CD4-positive, alpha-beta T cell treated with Interleukin-12 subunit alpha and Interleukin-12 subunit beta, for 1 hour (primary cell): ENCODE measurements at regions not wholly inside any gene's neighbourhood (a gene's known extent, or its start where the extent isn't known, plus 50 kb on each side); places are given as distances from the start of the nearest gene placed in this dataset.
"Not testable (repeated sequence)": the region's sequence is repeated elsewhere in the genome, so short reads cannot be mapped to it uniquely, and the experiment has no call there.

Experiments used
- DNase-seq: peaks from one replicate; pipeline ENCODE4 v3.0.0-alpha.2; 2020

DNA sequence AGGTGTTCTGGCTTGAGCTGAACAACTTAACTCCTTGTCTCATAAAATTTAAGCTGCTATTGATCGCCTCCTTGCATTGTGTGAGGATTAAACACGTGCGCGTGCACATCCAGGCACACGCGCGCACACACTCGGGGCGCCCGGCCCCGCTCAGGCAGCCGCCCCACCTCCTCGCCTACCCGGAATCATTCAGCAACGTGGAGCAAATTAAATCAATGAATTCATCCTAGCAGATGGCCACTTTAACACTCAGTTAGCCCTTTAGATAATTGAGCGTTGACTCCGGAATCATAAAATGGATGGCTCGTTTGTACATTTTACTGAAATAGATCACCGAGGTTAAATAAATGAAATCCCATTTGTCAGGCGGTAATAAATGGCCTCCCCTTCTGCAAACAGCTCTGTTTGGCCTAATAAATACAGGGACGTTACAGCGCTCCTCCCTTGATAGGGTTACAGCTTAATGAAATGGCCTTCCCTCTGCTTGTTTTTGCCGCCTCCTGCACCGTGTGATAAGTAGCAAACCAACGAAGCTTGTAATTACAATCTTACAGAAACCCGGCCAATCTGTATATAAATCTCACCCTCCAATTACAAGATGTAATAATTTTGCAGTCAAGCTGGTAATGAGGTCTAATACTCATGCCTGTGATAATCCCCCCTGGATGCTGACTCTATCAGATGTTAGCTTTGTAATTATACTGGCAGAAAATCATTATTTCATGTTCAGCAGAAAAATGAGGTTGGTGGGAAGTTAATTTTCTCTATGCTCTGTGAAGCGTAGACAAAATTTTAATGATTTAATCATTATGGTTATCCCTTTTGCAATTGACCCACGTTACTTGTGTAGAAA is 229.7 kb upstream of the IRX4 start:
- no peak for DNase-seq

DNA sequence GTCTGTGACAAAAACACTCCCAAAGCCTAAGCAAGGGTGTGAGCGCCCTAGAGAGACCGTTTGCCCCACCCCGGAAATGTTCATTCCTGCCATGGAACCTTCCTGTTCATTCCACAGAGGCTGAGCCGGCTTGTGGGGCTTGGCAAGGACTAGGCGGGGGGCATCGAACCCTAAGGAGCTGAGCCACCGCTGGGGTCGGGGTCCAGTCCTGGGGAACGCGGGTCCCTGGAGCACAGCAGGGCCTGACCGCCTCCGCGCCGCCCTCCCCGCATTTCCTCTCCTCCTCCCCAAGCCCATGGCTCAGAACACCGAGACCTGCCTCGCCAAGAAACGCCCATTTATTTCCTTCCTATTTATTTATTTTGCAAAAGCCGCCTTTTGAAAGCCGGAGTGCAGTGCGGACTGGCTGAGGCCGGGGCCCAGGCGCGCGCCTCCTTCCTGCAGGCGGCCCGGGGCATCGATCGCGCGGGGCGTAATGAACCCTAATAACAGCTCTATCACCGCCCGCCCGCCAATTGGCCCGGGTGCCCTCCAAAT is 228.9 kb upstream of the IRX4 start:
- DNase-seq = no peak

DNA sequence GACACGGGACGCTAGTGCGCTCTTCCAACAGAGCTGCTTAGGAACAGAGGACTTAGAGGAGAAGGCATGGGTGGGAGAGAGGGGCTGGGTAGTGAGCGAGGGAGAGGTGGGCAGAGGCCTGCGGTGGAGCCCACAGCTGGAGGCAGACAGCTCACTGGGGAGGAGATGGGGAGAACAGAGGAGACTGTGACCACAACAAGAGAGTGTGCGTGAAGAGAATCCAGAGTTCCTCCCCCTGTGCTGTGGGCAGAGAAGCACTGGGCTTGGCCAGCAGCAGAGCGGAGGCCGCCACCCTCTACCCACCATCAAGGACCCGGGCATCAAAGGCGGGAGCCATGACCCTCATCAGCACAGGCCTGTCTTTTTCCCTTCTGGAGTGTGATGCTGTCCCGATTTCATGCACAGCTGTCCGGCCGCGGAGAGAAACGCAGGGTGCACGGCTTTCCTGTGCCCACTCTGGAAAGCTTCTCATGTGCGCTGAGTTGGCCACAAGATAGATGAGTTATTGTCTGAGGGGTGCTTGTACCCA is 228.3 kb upstream of the IRX4 start:
- DNase-seq = no peak

DNA sequence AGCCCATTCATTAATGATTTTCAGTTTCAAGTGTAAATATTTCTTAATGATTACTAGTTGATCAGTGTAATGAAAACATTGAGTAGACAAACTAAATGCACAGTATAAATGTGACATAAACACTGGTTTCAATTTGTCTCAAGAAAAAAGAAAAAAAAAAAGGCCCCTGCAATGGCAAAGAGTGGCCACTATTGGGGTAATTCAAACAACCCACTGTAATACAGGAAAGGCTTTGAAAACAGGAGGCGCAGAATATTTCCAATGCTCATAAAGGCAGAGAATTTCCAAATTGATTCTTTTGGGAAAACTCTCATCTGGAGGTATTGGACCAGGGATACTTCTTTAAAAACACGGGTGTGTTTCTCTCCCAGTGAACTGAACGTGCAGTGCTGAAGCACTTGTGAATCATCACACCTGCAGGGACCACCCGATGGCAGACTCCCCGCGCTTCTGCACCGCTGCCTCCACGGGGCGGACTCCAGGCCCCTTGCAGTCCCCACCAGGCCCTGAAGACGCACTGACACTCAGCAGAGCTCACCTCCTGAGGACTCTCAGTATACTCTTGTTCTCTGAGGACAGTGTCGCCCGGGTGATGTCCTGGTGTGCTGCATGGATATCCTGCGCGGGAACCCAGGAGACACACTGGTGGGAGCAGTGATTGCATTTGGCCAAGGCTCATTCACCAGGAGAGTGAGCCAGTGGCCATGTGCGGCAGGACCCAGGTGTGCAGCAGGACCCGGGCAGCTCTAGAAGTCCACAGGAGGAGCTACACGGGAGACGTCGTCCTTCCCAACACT is 227.6 kb upstream of the IRX4 start:
- DNase-seq = no peak

DNA sequence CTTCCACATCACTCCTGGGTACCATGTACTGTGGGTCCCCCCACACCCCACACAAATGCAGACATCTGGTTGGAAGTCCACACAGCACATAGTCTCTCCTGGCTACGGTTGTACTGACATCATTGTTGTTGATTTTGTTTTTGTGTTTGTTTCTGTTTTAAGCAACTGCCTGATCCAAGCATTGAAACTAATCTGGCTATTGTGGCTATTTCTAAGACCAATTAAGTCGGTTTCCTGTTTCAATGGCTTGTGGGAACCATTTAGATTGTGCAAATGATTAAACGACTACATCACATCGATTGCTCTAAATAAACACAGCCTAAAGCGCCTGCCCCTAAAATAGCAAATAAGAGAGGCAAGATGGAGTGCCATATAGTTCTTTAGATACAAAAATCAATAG is 226.8 kb upstream of the IRX4 start:
- DNase-seq = no peak

DNA sequence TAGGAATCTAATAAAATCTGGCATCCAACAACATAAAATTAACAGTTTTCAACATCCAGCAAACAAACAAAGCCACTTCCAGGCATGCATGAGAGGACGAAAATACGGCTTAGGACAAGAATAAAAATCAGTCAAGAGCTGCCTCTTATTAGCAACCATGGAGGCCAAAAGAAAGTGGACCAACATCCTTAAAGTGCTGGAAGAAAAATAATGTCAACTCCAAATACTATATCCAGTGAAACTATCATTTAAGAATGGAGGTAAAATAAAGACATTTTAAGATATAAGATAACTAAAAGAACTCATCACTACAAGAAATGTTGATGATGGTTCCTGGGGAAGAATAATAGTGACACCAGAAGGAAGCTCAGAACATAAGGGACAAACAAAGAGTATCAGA is 224.0 kb upstream of the IRX4 start:
- no peak for DNase-seq

DNA sequence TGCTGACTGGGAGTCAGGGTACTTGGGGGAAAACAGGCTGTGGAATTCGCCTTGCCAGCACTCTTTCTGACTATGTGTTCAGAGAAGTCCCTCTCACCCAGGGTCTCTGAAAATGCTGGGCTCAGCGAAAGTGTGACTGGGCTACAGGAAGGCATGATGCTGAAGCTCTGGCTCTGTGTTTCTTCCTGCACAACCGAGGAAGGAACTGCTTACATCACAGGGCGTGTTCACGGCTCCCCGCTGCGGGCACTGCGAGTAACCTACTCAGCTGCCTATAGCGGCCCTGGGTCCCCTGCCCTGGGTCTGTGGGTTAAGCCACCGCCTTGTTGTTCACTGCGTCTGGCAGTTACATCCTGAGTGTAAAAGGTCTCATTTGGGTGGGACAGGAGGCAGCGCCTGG is 222.4 kb upstream of the IRX4 start:
- DNase-seq = peak; percentile 4

DNA sequence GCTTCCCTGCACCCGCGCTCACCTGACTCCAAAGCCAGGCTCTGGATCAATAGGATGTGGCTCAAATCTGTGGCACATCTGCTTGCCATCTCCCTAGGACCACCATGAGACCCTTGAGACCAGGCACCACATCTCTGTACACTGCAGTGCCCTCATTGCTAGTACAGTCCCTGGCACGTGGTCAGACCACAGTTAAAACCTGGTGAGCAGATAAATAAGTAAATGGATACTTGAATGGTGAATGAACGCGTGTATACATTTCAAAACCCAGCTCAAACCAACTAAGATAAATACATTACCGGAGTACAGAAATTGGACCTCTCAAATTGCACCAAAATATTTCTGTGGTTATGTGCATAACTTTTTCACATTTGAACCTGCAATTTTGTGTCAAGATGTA is 221.2 kb upstream of the IRX4 start:
- DNase-seq = no peak

DNA sequence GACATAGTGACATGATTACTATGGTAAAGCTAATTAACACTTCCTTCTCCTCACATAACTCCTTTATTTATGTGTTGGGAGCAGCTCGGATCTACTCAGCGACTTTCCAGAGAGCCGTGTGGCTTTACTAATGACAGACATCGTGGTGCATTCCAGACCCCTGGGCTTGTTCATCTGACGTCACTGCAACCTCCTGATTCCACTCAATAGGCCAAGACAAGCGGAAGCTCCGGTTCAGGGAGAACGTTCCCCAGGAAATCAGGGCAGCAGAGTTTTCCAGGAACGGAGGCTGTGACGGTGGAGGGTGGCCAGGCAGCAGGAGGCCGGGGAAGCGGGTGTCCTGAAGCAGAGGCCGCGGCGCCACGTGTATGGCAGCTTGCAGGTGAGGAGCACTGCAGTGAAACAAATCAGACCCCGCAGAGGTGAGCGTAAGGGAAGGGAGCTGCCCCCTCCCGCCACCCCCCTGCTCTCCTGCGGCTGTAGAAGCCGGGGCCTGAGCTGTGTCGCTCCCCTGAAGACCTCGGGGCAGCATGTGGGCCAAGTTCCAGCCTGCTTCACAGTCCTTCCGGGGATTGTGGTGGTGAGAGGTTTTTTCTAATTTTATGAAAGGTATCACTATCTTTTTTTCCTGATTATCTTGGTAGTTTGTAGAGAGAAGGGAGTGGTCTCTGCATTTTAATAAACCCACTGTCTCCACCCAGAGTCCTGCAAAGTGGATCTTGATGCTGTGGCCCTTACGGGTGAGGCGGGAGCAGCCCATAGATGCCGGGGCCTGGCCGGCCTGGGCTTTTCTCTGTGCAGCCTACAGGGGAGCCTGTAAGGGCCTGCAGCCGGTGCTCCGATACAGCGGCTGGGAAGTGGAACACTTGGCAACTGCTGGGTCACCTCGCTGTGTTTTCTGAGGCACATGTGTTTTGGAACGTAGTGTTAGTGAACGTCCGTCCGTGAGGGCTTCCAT is 220.4 kb upstream of the IRX4 start:
- DNase-seq = no peak

DNA sequence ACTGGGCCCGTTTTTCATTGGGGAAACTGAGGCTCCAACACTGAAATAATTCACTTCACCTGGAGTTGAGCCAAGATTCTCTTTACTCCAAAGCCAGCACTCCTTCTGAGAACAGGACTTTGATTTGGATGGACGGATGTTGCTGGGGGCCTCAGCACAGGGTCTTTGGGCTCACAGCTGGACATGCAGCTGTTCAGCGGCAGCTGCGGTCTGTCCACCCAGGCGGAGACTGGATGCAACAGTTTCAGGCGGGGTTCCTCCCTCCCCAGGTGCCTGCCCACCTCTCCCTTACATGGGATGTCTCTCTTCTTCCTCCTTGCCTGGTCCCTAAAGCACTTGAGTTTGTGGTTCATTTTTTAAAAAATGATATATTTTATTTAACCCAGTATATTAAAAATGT is 219.0 kb upstream of the IRX4 start:
- no peak for DNase-seq

DNA sequence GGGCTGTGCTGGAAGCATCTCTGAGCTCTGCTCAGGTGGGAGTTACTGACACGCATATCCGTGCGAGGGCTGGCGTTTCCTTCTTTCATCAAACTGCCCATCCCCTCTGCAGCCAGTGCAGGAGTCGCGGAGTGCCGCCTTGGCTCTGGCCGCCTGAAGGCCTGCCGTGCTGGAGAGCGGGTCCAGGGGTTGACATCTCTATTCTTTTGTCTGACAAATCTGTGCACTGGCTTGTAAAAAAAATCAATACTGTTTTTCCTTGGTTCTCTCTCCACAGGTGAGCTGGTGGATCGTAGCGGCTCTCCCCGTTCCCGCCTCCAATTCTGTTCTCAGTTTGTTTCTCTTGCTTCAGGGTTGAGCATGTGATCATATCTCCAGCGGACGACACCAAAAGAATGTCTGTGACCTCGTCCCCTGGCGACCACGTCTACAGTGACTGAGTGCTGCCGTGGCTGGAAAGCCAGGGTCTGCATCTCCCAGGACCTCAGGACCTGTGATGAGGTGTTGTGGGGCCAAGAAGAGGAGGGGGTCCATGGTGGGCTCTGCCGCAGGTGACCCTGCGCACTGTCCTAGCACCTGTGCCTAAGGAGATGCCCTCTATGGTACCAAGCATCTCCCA is 214.3 kb upstream of the IRX4 start:
- no peak for DNase-seq

DNA sequence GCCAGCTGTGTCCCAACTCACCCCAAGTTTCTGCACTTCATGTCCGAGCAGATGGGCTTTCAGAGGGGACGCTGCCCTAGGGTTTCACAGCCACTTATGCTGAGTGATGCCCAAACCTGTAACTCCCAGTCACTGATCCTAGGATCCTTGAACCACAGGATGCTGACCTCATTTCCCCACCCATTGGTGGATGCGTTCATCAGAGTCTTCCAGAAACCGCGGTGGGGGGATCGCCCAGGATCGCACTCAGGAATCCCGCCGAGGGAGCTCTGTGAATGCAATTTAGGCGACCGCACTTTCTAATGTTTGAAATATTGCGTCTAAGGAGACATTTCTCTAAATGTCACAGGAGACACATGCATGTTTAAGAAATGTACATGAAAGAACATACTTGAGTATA is 212.3 kb upstream of the IRX4 start:
- DNase-seq = no peak

DNA sequence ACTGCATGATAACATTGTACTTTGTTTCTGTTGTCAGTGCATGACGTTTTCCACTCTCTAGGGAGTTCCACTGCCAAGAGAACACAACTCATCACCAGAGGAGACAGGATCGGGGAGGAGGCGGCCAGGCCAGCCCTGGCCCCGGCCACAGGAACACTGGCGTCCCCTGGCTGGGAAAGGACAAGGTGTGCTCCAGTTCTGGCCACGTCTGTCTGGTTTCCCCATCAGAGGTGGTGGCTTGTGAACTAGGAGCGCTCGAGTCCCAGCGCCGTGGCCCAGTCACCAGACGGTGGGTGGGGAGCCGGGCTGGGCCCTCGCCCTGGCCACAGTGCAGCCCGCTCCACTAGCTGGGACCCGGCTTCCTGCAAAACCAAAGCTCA is 211.9 kb upstream of the IRX4 start:
- no peak for DNase-seq

DNA sequence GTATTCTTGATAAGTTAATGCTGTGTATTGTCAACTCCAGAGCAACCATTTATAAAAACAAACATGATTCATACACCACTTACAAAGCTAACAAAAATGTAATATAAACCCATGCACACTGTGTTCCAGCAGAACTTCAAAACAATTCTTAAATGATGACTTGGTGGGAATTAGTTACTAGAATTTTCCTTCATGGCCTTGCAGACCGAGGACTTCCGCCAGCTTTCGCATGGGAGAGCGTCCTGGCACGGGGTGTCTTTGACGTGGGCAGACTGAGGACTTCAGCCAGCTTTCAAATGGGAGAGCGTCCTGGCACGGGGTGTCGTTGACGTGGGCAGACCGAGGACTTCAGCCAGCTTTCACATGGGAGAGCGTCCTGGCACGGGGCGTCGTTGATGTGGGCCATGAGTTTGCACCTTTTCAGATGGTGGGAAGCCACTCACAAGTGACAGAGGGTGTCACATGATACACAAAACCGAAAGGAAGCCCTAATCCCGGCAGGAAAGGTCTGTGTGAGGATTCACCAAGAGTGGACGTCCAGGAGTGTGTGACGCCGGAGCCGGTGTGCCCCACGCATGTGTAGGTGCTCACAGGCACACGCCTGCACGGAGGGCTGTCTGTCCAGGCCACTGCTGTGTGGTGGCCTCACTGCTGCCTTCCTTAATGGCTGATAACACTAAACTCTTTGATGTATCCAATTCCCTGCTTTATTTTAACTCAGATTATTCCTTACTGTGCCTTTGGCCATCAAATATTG is 211.3 kb upstream of the IRX4 start:
- DNase-seq = no peak

DNA sequence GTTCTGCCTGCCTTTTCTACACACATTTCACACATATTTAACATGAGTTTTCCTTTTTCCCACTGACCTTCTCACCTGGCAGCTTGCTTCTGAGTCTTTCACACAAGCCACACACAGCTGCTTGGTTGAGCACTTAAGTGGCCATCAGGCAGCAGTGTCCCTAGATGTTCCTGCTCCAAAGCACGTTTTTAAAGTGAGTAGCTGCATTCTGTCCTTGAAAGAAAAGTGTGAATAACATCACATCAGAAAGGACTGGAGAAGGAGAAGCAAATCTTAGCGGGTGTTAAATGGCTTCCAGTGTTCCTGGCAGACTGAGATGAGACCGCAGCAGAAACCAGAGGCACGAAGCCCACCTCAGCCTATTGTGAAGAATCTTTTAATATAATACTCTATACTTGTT is 209.2 kb upstream of the IRX4 start:
- no peak for DNase-seq

DNA sequence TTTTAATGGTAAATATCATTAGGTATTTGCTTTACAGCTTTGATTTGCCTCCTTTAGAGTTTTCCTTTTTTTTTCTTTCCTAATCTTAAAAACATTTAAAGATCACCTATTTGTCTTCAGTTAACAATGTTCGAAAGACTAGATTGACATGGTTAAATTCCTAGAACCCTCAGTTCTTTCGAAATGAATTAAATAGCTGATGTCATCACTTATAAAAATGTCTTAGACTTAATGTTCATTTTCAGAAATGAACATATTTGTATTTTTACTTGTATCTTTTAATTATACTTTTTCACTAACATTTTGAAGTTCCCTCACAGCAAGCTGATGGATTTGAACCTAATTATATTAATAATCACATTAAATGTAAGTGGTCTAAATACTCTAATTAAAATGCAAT is 205.3 kb upstream of the IRX4 start:
- no peak for DNase-seq

DNA sequence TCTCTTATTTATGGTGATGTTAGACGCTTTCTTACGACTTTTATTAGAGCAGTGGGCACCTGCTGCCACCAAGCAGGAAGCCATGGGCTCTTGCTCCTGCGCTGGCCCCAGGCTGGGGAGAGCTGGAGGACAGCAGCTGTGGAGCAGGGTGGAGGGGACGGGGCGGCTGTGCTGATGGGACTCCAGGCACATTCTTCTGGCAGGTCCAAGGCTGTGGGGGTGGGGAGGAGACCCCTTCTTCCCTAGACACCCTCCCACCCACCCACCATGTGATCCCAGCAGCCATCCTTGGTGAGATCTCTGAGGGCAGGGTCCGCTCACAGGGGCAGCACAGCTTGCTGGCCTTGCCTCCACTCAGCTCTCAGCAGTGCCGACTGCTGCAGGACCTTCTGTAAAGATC is 192.6 kb upstream of the IRX4 start:
- no peak for DNase-seq

DNA sequence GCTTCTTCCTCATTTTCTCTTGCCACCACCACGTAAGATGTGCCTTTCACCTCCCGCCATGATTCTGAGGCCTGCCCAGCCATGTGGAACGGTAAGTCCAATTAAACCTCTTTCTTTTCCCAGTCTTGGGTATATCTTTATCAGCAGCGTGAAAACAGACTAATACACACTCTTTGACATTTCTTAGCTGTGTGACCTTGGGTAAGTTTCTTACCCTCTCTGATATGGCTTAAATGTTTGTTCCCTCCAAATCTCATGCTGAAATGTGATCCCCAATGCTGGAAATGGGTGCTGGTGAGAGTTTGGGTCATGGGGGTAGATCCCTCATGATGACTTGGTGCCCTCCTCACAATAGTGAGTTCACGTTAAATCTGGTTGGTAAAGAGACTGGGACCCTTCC is 188.8 kb upstream of the IRX4 start:
- no peak for DNase-seq

DNA sequence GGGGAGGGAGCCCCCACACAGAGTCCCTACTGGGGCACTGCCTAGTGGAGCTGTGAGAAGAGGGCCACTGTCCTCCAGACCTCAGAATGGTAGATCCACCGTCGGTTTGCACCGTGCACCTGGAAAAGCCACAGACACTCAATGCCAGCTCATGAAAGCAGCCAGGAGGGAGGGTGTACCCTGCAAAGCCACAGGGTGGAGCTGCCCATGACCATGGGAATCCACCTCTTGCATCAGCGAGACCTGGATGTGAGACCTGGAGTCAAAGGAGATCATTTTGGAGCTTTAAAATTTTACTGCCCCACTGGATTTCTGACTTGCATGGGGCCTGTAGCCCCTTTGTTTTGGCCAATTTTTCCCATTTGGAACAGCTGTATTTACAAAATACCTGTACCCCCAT is 188.1 kb upstream of the IRX4 start:
- not testable (repeated sequence) for DNase-seq

DNA sequence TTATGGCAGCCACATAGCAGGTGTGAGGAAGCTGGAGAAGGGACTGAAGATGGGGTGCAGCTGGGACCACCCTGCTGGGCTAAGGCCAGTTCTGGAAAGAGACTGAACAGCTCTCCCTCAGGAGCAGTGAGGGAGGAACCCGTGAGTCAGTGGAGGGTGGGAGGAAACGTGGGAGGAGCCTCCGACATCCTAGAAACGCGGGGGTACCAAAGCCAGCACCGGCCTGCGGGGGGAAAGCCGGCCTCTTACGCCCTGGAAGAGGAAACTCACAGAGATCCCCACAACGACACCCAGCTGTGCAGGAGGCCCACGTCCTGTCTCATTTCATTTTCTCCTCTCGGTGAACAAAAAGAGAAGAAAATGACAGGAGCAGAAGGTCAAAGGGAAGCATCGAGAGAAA is 185.8 kb upstream of the IRX4 start:
- no peak for DNase-seq

DNA sequence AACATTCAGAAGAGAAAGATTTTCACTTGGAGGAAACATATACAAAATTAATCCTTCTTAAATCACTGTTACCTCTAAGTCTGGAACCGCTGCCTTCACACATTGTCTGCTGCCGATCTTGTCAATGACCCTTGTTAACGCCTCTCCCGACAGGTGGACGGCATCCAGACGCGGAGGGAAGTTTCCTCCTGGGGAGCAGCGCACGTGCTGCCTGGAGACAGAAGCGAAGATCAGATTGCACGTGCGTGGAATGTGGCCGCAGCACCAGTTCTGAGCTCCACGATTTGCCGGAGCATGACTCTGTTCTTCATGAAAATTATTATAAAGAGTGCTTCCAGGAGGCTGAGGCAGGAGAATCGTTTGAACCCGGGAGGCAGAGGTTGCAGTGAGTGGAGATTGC is 183.6 kb upstream of the IRX4 start:
- DNase-seq = no peak

DNA sequence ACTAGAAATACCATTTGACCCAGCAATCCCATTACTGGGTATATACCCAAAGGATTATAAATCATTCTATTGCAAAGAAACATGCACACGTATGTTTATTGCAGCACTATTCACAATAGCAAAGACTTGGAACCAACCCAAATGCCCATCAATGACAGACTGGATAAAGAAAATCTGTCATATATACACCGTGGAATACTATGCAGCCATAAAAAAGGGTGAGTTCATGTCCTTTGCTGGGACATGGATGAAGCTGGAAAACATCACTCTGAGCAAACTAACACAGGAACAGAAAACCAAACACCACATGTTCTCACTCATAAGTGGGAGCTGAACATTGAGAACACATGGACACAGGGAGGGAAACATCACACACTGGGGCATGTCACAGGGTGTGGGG is 180.7 kb upstream of the IRX4 start:
- not testable (repeated sequence) for DNase-seq
